Adipocyte (in vitro differentiated cells): ENCODE measurements at regions not wholly inside any gene's neighbourhood (a gene's known extent, or its start where the extent isn't known, plus 50 kb on each side); places are given as distances from the start of the nearest gene placed in this dataset.
A peak's percentile ranks its signal among the peaks of the same experiment; 100 is the strongest.
"Not testable (repeated sequence)": the region's sequence is repeated elsewhere in the genome, so short reads cannot be mapped to it uniquely, and the experiment has no call there.

Experiments used
- DNase-seq: peaks from one replicate; pipeline ENCODE4 v3.0.0-alpha.2; 2015; ENCODE audit warnings: low read depth
- H3K27me3 ChIP-seq: replicated peaks from 2 replicates; pipeline ENCODE4 v1.7.0; 2013; ENCODE audit warnings: mild to moderate bottlenecking, low read length, moderate library complexity; ENCODE audit not compliant: control insufficient read depth, insufficient read depth
- H3K36me3 ChIP-seq: 2 replicates; pipeline ENCODE4 v1.7.0; 2013; ENCODE audit warnings: low read length, mild to moderate bottlenecking, moderate library complexity; ENCODE audit not compliant: control insufficient read depth, insufficient read depth, severe bottlenecking
- H3K4me1 ChIP-seq: 2 replicates; pipeline ENCODE4 v1.7.0; 2013; ENCODE audit warnings: mild to moderate bottlenecking, low read length, moderate library complexity; ENCODE audit not compliant: control insufficient read depth, insufficient read depth
- H3K4me3 ChIP-seq: 2 replicates; pipeline ENCODE4 v1.7.0; 2013; ENCODE audit warnings: mild to moderate bottlenecking, low read length, moderate library complexity
- H3K9ac ChIP-seq: 2 replicates; pipeline ENCODE4 v1.7.0; 2013; ENCODE audit warnings: mild to moderate bottlenecking, low read length, moderate library complexity
- H3K9me3 ChIP-seq: 2 replicates; pipeline ENCODE4 v1.7.0; 2013; ENCODE audit warnings: mild to moderate bottlenecking, low read length, moderate library complexity; ENCODE audit not compliant: control insufficient read depth

- H3K4me3 ChIP-seq = no peak overlapping the region
- H3K4me1 ChIP-seq = no peaks in the 10 kb centered on the region
- peaks cover 27% of the 10 kb centered on the region for H3K27me3 ChIP-seq
- peaks cover 3% of the 10 kb centered on the region for H3K9me3 ChIP-seq
- DNase-seq = no peak
- no peak overlapping the region for H3K9ac ChIP-seq
- no peaks in the 10 kb centered on the region for H3K36me3 ChIP-seq
These were observed 291.5 kb downstream of the FAM72C start for GRCh38 chr1:143680304-143680703.

- Histone ChIP-seq H3K9me3 (peaks cover 19% of the 10 kb centered on the region), H3K27me3 (peaks cover 37% of the 10 kb centered on the region), H3K36me3 (no peaks in the 10 kb centered on the region), H3K9ac (no peak overlapping the region), H3K4me3 (no peak overlapping the region), H3K4me1 (no peaks in the 10 kb centered on the region)
- no peak for DNase-seq
These were observed 298.8 kb downstream of the FAM72C start for GRCh38 chr1:143672983-143673382.

GRCh38 chr1:143667730-143668129 lies 304.1 kb downstream of the FAM72C start:
- H3K9ac ChIP-seq = no peak overlapping the region

GRCh38 chr1:143666851-143667250 lies 304.9 kb downstream of the FAM72C start:
- Histone ChIP-seq H3K27me3 (peaks cover 65% of the 10 kb centered on the region), H3K4me1 (no peaks in the 10 kb centered on the region), H3K9ac (no peak overlapping the region), H3K9me3 (peaks cover 21% of the 10 kb centered on the region), H3K4me3 (no peak overlapping the region), H3K36me3 (no peaks in the 10 kb centered on the region)
- no peak for DNase-seq

More at GRCh38 chr1:143667730-143668129, 304.1 kb downstream of the FAM72C start:
- DNase-seq = no peak
- H3K36me3 ChIP-seq = no peaks in the 10 kb centered on the region
- H3K4me3 ChIP-seq = no peak overlapping the region
- no peaks in the 10 kb centered on the region for H3K4me1 ChIP-seq
- peaks cover 21% of the 10 kb centered on the region for H3K9me3 ChIP-seq
- peaks cover 58% of the 10 kb centered on the region for H3K27me3 ChIP-seq

- no peak overlapping the region for H3K4me3 ChIP-seq
- H3K36me3 ChIP-seq = no peaks in the 10 kb centered on the region
- peaks cover 76% of the 10 kb centered on the region for H3K27me3 ChIP-seq
- no peaks in the 10 kb centered on the region for H3K4me1 ChIP-seq
- no peak overlapping the region for H3K9ac ChIP-seq
- peaks cover 21% of the 10 kb centered on the region for H3K9me3 ChIP-seq
- no peak for DNase-seq
These were observed 306.2 kb downstream of the FAM72C start for GRCh38 chr1:143665606-143666005.

- H3K27me3 ChIP-seq = peaks cover 80% of the 10 kb centered on the region
- not testable (repeated sequence) for DNase-seq, H3K4me1 ChIP-seq, H3K36me3 ChIP-seq, H3K9ac ChIP-seq, H3K9me3 ChIP-seq, H3K4me3 ChIP-seq
These were observed 308.7 kb downstream of the FAM72C start for GRCh38 chr1:143663056-143663455.

- Histone ChIP-seq H3K36me3 (no peaks in the 10 kb centered on the region), H3K27me3 (peaks cover 71% of the 10 kb centered on the region), H3K4me3 (peak overlapping the region; percentile 56), H3K9ac (no peak overlapping the region), H3K4me1 (no peaks in the 10 kb centered on the region), H3K9me3 (peaks cover 14% of the 10 kb centered on the region)
- no peak for DNase-seq
These were observed 310.2 kb downstream of the FAM72C start for GRCh38 chr1:143661418-143662101.

GRCh38 chr1:143660354-143660941 lies 311.3 kb downstream of the FAM72C start:
- Histone ChIP-seq H3K4me1 (no peaks in the 10 kb centered on the region), H3K4me3 (no peak overlapping the region), H3K9ac (no peak overlapping the region), H3K36me3 (no peaks in the 10 kb centered on the region), H3K9me3 (peaks cover 20% of the 10 kb centered on the region), H3K27me3 (peaks cover 60% of the 10 kb centered on the region)
- DNase-seq = no peak

GRCh38 chr1:143653429-143653802 lies 318.4 kb downstream of the FAM72C start:
- Histone ChIP-seq H3K9me3 (peaks cover 21% of the 10 kb centered on the region), H3K4me1 (no peaks in the 10 kb centered on the region), H3K4me3 (no peak overlapping the region), H3K27me3 (peaks cover 55% of the 10 kb centered on the region), H3K9ac (no peak overlapping the region), H3K36me3 (no peaks in the 10 kb centered on the region)
- no peak for DNase-seq

GRCh38 chr1:143652744-143653428 lies 318.9 kb downstream of the FAM72C start:
- no peak for DNase-seq
- H3K9me3 ChIP-seq = peaks cover 21% of the 10 kb centered on the region
- no peak overlapping the region for H3K9ac ChIP-seq
- H3K27me3 ChIP-seq = peaks cover 55% of the 10 kb centered on the region
- H3K4me3 ChIP-seq = no peak overlapping the region
- H3K36me3 ChIP-seq = no peaks in the 10 kb centered on the region
- H3K4me1 ChIP-seq = no peaks in the 10 kb centered on the region

- no peak overlapping the region for H3K9ac ChIP-seq
- H3K4me3 ChIP-seq = no peak overlapping the region
- peaks cover 51% of the 10 kb centered on the region for H3K27me3 ChIP-seq
- DNase-seq = no peak
- H3K4me1 ChIP-seq = no peaks in the 10 kb centered on the region
- no peaks in the 10 kb centered on the region for H3K36me3 ChIP-seq
- H3K9me3 ChIP-seq = peaks cover 19% of the 10 kb centered on the region
These were observed 319.6 kb downstream of the FAM72C start for GRCh38 chr1:143652187-143652586.
